Loucy (cell line): ENCODE measurements at regions not wholly inside any gene's neighbourhood (a gene's known extent, or its start where the extent isn't known, plus 50 kb on each side); places are given as distances from the start of the nearest gene placed in this dataset.

Experiments
- H2AFZ ChIP-seq: fragments of 200-600 bp; sonication (generic); 2 replicates; pipeline ENCODE4 v1.6.0; 2016; ENCODE audit warnings: antibody characterized with exemption, mild to moderate bottlenecking, low read length, moderate library complexity
- H3F3A ChIP-seq: fragments of 200-600 bp; 2 replicates; pipeline ENCODE4 v1.6.0; 2016; ENCODE audit warnings: antibody characterized with exemption, low read depth, mild to moderate bottlenecking
- H3K27me3 ChIP-seq: fragments of 200-600 bp; sonication (generic); 2 replicates; pipeline ENCODE4 v1.6.1; 2014; ENCODE audit warnings: low read length, mild to moderate bottlenecking; ENCODE audit not compliant: insufficient read depth, poor library complexity, severe bottlenecking
- H3K36me3 ChIP-seq: fragments of 200-600 bp; sonication (generic); 2 replicates; pipeline ENCODE4 v1.6.1; 2016; ENCODE audit warnings: low read length; ENCODE audit not compliant: insufficient read depth
- H3K4me1 ChIP-seq: fragments of 200-600 bp; sonication (generic); 2 replicates; pipeline ENCODE4 v1.5.1; 2014; ENCODE audit warnings: low read length, mild to moderate bottlenecking; ENCODE audit not compliant: insufficient read depth, poor library complexity, severe bottlenecking
- H3K4me2 ChIP-seq: fragments of 200-600 bp; sonication (generic); 2 replicates; pipeline ENCODE4 v1.6.0; 2014; ENCODE audit warnings: antibody characterized with exemption, low read length, low read depth, mild to moderate bottlenecking; ENCODE audit not compliant: poor library complexity, severe bottlenecking
- H3K4me3 ChIP-seq: fragments of 200-600 bp; sonication (generic); 2 replicates; pipeline ENCODE4 v1.5.1; 2014; ENCODE audit warnings: low read length, mild to moderate bottlenecking, mixed read lengths; ENCODE audit not compliant: poor library complexity, severe bottlenecking
- H3K79me2 ChIP-seq: fragments of 200-600 bp; sonication (generic); 2 replicates; pipeline ENCODE4 v1.6.1; 2014; ENCODE audit warnings: low read length; ENCODE audit not compliant: insufficient read depth
- H3K9ac ChIP-seq: fragments of 200-600 bp; sonication (generic); 2 replicates; pipeline ENCODE4 v1.6.0; 2014; ENCODE audit warnings: mild to moderate bottlenecking, low read depth, low read length, moderate library complexity; ENCODE audit not compliant: poor library complexity, severe bottlenecking
- H3K9me2 ChIP-seq: fragments of 200-600 bp; sonication (generic); replicated peaks from 2 replicates; pipeline ENCODE4 v1.6.1; 2016; ENCODE audit warnings: low read depth, low read length, mixed read lengths
- H3K9me3 ChIP-seq: fragments of 200-600 bp; sonication (generic); 2 replicates; pipeline ENCODE4 v1.6.1; 2014; ENCODE audit warnings: mild to moderate bottlenecking, antibody characterized with exemption, low read length, low read depth; ENCODE audit not compliant: insufficient read depth
- H4K20me1 ChIP-seq: fragments of 200-600 bp; sonication (generic); 2 replicates; pipeline ENCODE4 v1.6.0; 2014; ENCODE audit warnings: antibody characterized with exemption, low read length, mild to moderate bottlenecking; ENCODE audit not compliant: insufficient read depth, poor library complexity, severe bottlenecking
- CTCF ChIP-seq: fragments of 200-600 bp; sonication (generic); conservative IDR thresholded peaks from 2 replicates; pipeline ENCODE4 v1.5.1; 2014; ENCODE audit warnings: mild to moderate bottlenecking, antibody characterized with exemption, low read length
- EZH2phosphoT487 ChIP-seq: fragments of 200-600 bp; IDR thresholded peaks from 2 replicates; pipeline ENCODE4 v1.6.1; 2018; ENCODE audit warnings: antibody characterized with exemption, mild to moderate bottlenecking, moderate library complexity, borderline replicate concordance

GRCh38 chr14:61103541-61104339 lies 122.7 kb downstream of the SLC38A6 start:
- Histone ChIP-seq H3K4me3 (no peak overlapping the region), H3K9me3 (no peaks in the 10 kb centered on the region), H4K20me1 (no peaks in the 10 kb centered on the region), H2AFZ (no peak overlapping the region), H3F3A (no peaks in the 10 kb centered on the region), H3K9ac (no peak overlapping the region), H3K9me2 (0 out of 2 replicates have a peak, but pooled peaks cover 3% of the 10 kb centered on the region), H3K27me3 (no peaks in the 10 kb centered on the region), H3K4me2 (no peak overlapping the region), H3K79me2 (no peaks in the 10 kb centered on the region), H3K4me1 (peaks cover 11% of the 10 kb centered on the region), H3K36me3 (no peaks in the 10 kb centered on the region)
- TF ChIP-seq CTCF (no peak), EZH2phosphoT487 (no peak)

GRCh38 chr14:61102549-61103466 lies 121.8 kb downstream of the SLC38A6 start:
- no peak overlapping the region for H3K9ac ChIP-seq
- no peak overlapping the region for H3K4me2 ChIP-seq
- H3K79me2 ChIP-seq, result no peaks in the 10 kb centered on the region
- no peaks in the 10 kb centered on the region for H3K27me3 ChIP-seq
- H2AFZ ChIP-seq, result no peak overlapping the region
- no peaks in the 10 kb centered on the region for H4K20me1 ChIP-seq
- H3K4me1 ChIP-seq, result peaks cover 8% of the 10 kb centered on the region
- no peak overlapping the region for H3K4me3 ChIP-seq
- H3K9me3 ChIP-seq, result no peaks in the 10 kb centered on the region
- H3F3A ChIP-seq, result no peaks in the 10 kb centered on the region
- TF ChIP-seq CTCF, result no peak
- no peak for TF ChIP-seq EZH2phosphoT487
- no peaks in the 10 kb centered on the region for H3K36me3 ChIP-seq
- 0 out of 2 replicates have a peak, but pooled peaks cover 3% of the 10 kb centered on the region for H3K9me2 ChIP-seq
